Activated CD4-positive, CD25-positive, alpha-beta regulatory T cell (primary cell): ENCODE measurements at regions not wholly inside any gene's neighbourhood (a gene's known extent, or its start where the extent isn't known, plus 50 kb on each side); places are given as distances from the start of the nearest gene placed in this dataset.

Experiments used
- DNase-seq, 4 experiments: peaks; one replicate each; lab custom pipeline; 2025; lab: John Stamatoyannopoulos, UW

DNA sequence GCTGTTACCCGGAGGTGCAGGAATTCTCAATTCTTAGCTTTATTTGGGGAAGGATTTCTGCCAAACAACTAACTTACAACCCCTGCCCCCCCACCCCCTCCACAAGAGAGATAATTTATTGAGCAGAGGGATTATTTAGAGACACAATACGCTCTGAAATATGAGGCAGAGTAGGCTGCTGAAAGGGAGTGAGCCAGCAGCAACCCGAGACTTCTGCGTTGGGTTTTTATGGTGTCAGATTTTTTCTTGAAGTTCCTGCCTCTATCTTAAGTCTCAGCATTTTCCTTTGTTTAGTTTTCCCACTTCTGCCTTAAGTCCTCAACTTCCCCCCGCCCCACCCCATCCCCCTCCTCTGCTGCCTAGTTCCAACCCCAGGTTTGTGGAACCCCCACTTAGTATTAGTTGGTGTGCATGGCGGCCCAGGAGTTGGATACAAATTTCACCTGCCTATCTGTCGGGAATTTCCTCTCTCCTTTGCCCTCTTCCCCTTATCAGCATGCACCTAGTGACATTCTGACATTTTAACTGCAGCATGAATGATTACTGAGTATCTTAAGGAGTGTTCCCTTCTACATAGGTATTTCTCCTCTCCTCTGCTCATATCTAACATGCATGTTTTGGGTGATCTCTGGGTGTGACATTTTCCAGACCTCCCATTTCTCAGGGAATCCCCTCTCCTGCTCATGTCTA lies 1635.9 kb upstream of the LRRTM1 start:
- no peak for DNase-seq

DNA sequence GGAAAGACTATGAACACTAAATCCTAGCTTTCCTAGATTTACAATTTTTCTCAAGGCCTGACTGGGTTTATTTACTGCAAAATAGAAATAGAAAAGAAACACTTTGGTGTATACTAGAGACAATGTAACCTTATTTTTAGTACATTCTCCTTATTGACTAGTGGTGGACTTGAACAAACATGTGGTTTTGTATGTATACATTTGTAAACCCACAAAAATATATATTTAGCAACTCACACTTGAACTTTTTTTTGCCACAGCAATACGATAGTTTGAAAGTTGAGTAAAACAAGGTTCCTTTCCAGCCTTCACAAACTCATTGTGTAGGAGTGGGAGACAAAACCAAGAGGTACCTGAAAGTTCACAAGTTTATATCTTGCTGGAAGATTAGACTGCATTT lies 1633.4 kb upstream of the LRRTM1 start:
- DNase-seq = no peak

DNA sequence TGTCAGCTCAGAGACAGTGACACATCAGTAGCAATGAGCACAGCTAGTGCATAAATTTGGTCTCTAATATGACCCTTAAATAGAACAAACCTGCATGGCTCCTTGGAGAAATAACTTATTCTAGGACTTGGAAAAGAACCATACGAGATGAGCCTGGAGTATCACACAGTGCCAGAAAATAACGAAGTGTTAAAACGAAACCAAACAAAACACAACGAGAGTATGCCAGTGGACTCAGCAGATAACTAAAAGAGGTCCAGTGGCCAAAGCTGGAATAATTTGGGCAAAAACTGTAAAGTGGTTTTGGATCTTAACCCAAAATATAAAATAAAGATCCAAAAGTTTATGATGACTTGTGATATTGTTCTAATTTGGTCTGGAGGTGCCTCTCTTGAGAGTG lies 1599.0 kb upstream of the LRRTM1 start:
- no peak for DNase-seq

DNA sequence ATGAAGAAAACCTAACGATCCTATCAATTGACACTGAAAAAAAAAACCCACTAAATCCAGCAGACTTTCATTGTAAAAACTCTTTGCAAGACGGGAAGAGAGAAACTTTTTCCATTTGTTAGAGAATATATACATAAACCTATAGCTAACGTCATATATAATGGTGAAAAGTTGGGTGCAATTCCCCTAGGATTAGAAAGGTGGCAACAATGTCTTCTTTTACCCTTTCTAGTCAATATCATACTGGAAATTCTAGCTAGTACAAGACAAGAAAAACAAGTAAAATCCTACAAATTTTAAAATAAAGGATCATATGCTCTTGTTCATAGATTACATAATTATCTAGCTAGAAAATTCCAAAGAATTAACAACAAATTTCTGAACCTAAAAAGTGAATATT lies 1596.5 kb upstream of the LRRTM1 start:
- no peak for DNase-seq

DNA sequence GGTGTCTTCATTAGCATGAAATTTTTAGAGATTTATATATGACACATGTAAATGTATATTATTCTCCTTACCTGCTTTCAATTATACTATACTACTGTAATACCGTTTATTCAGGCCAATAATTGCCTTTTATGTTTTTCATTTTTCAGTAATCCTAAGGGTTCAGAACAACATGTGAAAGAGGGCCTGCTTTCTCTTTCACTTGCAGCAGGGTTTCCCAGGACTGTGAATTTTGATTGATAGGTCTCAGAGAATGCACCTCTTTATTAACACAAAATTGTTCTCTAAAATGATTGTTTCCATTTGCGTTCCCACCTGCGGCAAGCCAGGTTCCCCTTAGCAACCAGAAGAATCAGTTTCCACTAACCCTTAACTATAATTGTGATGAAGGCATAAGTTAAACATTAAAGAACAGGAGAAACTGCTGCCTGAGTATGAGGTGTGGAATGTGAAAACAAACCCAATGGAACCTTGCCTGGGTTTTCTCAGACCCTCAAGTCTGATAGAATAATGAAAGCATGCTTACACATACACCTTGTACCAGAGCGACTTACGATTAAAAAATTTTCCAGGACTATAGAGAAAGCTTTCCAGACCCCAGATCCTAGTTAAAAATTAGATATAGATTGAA lies 1591.2 kb upstream of the LRRTM1 start:
- no peak for DNase-seq

DNA sequence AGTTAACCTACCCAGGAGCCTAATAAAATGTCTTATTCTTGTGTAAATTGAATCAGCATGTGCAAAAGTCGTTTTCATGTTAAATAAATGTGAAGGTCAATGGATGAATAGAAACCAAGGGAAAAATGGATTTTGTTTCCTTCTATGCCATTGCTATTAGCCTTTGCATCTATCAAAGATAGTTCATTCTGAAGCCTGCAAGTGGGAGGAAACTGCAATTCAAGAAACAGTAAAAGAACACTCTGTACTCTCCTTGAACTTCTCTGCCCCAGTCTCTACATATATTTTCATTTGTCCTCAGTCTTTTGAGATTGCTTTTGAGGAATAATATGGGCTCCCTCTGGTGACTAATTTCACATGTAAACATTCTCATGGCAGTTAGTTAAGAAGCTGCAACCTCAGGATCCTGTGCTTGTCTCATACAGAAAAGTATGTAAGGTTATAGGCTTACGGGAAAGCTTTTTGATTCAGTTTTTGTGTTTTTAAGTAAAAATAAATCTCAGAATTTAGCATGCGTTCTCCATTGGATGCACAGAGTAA lies 1590.0 kb upstream of the LRRTM1 start:
- DNase-seq = no peak

DNA sequence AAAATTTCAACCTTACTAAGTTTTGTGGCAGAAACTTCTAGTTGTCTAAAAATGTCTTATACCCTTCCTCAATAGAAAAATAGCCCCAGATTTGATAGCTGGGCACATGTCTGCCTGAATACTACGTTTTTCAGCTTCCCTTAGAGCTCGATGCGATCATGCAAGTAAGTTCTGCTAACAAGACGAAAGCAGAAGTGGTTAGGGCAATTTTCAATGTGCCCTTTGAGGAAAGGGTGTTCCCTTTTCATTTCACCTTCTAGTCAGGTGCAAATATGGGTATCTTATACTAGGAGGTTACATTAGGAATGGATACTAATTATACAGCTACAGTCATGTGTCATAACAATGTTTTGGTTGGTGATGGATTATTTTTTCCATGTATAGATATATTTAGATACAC lies 1572.1 kb upstream of the LRRTM1 start:
- no peak for DNase-seq

DNA sequence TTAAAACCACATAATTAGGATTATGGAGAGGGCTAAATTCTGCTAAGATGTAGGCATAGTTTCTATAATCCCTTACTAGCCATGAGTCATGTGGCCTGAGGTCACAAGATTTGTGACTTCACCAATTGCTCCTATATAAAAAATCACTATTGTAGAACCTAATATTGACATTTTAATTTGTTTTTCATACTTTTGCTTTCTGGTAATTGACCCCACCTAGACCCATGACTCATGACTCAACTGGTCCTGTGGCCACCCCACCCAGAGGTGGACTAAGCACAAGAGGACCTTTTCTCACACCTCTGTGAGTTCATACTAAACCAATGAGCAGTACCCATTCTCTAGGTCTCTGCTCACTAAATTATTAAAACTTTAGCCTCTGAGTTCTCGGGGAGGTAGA lies 1567.5 kb upstream of the LRRTM1 start:
- no peak for DNase-seq

DNA sequence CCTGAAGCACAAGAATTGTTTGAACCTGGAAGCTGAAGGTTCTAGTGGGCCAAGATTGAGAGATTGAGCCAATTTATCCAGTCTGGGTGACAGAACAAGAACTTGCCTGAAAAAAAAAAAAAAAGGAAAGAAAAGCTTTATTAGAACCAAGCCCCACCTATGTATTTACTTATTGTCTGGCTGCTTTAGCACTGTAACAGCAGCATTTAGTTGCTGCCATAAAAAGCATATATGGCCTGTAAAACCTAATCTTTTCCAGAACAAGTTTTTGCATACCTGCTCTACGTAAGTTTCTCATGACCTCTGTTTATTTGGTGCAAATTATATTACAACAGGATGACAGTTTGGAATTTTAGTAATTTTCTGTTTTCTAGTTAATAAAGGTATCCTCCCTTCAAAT lies 1565.6 kb upstream of the LRRTM1 start:
- DNase-seq = no peak

DNA sequence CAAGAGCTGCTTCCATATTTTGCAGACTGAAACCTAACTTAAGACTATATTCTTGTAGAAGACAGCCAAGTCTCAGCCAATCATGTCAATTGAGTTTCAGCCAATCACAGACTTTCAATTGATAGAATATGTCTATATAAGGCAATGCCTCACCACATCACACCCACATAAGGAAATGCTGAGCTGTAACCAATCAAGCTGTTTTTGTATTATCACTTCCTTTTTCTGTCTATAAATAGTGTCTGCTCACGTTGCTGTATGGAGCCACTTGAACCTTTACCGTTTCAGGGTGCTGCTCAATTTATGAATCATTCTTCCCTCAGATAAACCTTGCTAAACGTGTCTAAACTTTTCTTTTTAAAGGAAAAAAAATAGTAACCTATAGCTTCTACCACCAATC lies 1554.4 kb upstream of the LRRTM1 start:
- no peak for DNase-seq

DNA sequence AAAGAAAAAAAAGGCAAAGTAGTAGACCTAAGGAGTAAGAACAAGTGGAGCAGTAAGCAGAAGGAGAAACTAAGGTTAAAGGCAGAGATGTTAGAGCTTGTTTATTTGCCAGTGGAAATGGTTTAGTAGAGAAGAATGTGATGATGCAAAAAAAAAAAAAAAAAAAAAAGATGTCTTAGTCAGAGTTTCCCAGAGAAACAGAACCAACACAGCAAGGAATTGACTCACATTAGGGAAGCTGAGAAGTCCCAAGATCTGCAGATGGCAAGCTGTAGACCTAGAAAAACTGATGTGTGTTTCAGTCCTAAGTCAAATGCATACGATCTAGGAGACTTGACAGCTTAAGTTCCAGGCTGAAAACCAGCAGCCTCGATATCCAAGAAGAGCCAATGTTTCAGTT lies 1548.8 kb upstream of the LRRTM1 start:
- no peak for DNase-seq

DNA sequence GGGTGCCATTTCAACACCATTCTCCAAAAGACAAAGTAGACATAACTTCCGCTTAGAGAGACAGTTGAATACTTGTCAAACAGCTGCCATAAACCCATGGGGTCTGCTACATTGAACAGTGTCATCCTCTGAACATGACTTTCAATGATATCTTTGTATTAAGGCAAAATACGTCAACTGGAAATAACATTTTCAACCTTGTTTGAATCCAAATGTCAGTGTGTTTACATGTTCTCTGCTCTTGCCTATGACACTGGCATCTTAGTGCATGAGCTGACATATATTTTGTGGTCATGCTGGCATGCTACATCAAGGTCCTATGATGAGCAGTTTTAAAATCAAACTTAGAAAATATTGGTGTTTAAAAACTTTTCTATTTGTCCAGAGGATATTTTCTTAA lies 1548.1 kb upstream of the LRRTM1 start:
- no peak for DNase-seq

DNA sequence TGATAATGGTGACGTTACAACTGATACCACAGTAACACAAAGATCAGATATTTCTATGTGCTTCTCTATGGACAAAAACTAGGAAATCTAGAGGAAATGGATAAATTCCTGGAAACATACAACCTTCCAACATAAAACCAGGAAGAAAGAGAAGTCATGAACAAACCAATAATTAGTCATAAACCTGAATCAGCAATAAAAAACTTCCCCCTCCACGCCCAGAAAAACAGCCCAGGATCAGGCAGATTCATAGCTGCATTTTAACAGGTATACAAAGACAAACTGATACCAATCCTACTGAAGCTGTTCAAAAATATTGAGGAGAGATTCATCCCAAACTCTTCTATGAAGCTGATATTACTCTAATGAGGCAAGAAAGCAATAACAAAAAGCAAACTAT lies 1535.2 kb upstream of the LRRTM1 start:
- no peak for DNase-seq

DNA sequence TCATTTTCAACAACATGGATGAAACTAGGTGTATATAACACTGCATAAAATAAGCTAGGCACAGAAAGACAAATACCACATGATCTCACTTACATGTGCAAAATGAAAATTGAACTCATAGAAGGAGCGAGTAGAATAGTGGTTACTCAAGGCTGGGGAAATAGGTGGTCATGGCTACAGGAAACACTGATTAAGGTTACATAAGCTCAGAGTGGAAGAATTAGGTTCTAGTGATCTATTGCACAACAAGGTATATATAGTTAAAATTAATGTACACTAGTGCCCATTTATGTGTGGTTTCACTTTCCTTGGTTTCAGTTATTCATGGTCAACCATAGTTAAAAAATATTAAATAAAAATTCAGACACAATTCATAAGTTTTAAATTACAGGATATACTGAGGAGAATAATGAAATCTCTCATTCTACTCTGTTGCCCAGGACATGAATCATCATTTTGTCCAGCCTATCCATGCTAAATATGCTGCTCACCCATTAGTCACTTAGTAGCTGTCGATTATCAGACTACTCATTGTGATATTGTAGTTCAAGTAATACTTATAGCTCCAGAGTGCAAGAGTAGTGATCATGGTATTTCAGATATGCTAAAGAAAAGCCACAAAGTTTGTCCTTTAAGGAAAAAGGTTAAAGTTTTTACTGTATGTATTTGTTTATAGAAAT lies 1530.9 kb upstream of the LRRTM1 start:
- DNase-seq = no peak

DNA sequence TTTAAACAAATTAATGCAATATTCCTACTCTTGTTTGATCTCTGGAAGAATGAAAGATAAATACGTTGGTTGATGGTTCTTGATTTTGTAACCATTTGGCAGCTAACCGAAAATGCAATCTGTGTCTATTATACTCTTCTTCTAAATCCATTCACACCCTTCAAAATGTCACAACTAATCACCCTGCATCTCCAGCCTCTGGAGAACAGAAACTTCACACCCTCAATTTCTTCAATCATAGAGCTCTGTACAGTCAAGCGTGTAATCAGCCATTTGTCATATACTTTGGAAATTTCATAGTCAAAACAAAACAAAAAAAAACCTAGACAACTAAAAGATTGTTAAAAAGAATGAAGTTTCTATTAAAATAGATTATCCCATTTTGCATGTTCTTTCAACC lies 1482.3 kb upstream of the LRRTM1 start:
- DNase-seq = no peak

DNA sequence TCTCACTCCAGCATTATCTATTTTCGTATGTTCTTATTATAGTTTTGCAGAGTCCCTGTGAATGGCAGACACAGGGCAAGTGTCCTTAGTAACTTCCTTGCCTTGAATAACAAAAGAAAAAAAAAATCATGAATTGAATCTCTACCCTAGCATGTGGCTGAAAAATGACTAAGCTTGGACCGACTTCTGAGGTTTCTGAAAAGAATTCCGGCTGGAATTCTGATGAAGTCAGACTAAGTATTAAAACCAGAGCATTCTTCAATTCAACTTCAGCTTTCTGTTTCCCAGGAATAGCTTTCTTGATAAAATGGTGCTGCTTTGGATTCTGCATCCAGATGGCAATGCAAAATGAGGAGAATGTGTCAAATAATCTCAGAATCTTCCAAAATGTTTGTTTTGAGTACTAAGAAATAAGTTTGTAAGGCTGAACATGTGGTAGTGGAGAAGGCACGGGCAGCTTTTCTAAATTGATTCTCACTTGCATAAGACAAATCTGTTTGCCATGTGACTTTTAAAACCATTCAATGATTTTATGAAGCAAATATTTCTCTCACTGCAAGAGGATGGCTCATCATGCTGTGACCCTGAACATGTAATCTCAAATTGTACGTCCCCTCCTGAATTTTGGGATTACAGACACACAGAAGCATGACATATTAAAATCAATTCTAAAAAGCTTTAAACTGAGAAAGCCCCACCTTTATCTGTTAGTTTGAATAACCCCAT lies 1462.8 kb upstream of the LRRTM1 start:
- no peak for DNase-seq

DNA sequence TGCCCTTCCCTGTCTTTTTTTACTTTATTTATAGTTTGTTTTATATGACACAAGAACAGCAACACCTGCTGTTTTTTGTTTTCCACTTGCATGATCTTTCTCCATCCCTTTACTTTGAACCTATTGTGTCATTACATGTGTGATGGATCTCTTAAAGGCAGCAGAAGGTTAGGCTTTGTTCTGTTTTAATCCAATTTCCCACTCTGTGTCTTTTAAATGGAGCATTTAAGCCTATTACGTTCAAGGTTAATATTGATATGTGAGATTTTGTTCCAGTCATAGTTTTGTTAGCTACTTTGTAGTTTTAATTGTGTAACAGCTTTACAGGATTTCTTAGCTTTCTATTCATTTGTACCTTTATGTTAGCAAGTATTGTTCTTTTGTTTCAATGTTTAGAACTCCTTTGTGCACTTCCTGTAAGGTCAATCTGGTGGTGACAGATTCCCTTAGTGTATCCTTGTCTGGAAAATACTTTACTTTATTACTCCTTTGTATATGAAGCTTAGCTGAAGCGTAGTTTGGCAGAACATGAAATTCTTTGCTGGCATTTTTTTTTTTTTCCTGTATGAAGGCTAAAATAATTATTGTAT lies 1443.0 kb upstream of the LRRTM1 start:
- DNase-seq = no peak

DNA sequence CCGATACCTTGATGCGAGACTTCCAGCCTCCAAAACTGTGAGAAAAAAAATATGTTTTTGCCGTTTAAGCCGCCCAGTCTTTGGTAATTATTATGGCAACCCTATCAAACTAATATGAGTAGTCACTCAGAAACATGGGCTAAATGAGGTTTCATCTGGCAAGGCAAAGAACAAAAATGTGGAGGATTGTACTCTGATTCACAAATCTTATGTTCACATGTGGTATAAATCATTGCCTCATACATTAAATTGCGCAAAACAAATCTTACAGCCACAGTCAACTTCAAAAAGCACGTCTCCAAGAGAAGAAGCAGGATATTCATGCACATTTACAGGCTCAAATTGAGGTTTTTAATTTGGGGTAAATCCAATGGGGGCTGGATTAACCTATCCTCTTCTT lies 1435.4 kb upstream of the LRRTM1 start:
- no peak for DNase-seq

DNA sequence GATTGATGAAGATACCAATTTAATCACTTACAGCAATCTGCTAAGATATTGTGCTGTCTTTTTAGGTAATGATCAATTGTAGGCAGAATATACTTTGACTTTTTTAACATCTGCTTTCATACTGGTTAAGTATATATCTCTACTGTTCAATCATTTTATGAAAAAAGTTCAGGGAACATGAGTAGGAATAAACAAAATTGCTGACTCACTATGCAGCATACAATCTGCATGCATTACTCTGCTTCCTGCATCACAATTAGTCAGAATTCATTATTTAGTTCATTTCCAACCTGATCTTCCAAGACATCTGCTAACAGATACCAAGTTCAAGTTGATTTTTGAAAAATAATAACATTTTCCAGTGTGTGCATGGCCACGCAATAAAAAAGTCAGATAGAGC lies 1430.4 kb upstream of the LRRTM1 start:
- no peak for DNase-seq

DNA sequence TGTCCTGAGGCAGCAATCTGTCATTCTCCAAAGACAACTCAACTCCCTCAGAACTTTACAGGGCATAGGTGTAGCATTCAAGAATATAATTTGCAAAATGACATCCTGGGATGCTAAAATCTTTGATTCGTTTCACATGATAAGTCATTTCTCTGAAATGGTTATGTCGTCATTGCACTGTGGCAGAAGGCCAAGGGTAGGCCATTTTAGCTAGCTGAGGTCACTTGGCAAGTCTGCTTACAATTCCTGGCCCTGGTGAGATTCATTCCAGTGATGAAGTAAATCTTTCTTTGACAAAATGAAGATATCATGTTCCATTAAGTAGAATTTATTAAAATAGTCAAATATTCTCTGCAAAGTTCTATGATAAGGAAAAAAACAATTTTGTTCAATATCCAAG lies 1410.3 kb upstream of the LRRTM1 start:
- no peak for DNase-seq

DNA sequence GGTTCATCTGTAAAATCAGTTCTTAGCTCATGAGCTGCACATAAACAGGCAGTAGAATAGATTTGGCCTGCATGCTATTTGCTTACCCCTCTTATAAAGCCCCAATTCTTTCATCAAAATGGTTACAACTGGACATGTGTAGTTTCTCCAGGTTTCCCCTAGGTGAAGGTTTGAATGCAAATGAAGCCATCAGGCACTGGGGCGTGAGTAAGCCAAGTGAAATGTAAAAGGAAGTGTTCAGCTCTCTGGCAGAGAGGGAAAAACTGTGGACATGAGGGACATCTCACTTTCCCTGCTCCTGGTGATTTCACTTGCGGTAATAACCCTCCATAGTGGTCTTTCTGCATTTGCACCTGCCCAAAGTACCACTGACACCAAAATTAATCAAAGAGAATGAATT lies 1402.3 kb upstream of the LRRTM1 start:
- no peak for DNase-seq

DNA sequence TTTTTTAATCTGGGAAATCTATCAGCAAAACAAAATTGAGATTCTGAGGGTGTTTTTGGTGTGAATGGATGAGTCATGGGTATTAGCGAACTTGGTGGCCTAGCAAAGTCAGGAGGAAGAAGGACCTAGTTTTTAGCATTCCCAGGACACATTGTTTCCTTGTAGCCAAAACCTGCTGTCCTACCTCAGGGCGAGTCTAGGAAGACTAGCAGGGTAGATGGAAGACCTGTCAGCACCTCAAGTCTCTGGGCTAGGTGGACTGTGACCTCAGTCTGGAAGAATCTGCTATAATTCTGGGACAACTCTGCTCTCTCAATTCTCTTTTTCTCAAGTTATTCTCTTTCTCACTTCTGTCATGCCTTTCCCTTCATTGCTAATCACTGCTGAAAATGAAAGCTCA lies 1399.3 kb upstream of the LRRTM1 start:
- DNase-seq = no peak
